ENCODE measurements at regions not wholly inside any gene's neighbourhood (a gene's known extent, or its start where the extent isn't known, plus 50 kb on each side); places are given as distances from the start of the nearest gene placed in this dataset.
A peak's percentile ranks its signal among the peaks of the same experiment; 100 is the strongest.

GRCh38 chr13:33676045-33676989, 141.6 kb upstream of the RFC3 start:
- Histone ChIP-seq H3K27ac (replicated peaks) (peak overlapping the region; percentile 79), H3K9me3 (replicated peaks) (peaks cover 5% of the 10 kb centered on the region), H3K4me3 (peak overlapping the region; percentile 73), H3K27me3 (ENCODE audit: low read depth) (no peaks in the 10 kb centered on the region), H3K36me3 (no peaks in the 10 kb centered on the region), H3K4me1 (peaks cover 47% of the 10 kb centered on the region)
- DNase-seq, result peak; percentile 31
- intact Hi-C loops (cut with micrococcal nuclease), result no loop called here
- TF ChIP-seq, protein P1, sequence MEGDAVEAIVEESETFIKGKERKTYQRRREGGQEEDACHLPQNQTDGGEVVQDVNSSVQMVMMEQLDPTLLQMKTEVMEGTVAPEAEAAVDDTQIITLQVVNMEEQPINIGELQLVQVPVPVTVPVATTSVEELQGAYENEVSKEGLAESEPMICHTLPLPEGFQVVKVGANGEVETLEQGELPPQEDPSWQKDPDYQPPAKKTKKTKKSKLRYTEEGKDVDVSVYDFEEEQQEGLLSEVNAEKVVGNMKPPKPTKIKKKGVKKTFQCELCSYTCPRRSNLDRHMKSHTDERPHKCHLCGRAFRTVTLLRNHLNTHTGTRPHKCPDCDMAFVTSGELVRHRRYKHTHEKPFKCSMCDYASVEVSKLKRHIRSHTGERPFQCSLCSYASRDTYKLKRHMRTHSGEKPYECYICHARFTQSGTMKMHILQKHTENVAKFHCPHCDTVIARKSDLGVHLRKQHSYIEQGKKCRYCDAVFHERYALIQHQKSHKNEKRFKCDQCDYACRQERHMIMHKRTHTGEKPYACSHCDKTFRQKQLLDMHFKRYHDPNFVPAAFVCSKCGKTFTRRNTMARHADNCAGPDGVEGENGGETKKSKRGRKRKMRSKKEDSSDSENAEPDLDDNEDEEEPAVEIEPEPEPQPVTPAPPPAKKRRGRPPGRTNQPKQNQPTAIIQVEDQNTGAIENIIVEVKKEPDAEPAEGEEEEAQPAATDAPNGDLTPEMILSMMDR (IDR thresholded peaks at IDR 0.05; ENCODE audit: borderline replicate concordance), result no peak

DNA sequence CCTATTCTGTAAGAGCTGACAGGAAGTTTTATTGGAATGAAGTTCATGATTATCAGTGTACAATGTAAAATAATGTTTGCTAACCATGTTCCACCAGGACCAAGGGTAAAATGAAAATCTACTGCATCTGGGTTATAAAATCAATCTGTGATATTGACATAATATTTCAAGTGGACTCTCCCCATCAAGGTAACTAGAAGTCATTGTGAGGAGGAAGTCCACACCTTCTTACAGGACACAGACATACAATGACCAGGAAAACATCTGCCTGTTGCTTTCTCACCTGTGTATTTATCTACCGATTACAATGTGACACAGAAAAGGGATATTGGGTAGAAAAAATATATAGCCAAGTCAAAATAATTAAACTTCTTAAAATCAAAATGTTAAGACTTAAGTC, 140.7 kb upstream of the RFC3 start:
- Histone ChIP-seq H3K4me1 (peaks cover 47% of the 10 kb centered on the region), H3K27me3 (ENCODE audit: low read depth) (no peaks in the 10 kb centered on the region), H3K4me3 (peak overlapping the region; percentile 73), H3K27ac (replicated peaks) (peak overlapping the region; percentile 79), H3K9me3 (replicated peaks) (peaks cover under 1% of the 10 kb centered on the region), H3K36me3 (no peaks in the 10 kb centered on the region)
- intact Hi-C loops (cut with micrococcal nuclease), result no loop called here
- DNase-seq, result no peak
- TF ChIP-seq, protein P1 (IDR thresholded peaks at IDR 0.05; ENCODE audit: borderline replicate concordance), result no peak

DNA sequence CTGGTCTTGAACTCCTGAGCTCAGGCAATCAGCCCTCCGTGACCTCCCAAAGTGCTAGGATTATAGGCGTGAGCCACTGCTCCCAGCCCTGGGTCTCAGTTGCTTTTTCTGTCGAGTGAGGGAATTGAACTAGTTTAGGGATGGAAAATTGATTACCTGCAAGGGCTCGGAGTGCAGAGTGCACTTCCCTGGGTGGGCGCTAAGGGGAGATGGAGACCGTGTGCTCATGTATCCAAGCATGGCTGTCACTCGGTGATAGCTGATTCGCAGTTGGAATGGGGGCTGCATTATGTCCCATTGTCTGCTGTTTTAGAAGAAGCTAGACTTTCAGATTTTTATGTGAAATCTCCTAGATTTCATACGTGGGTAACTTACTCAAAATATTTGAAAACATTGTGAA, 139.9 kb upstream of the RFC3 start:
- no peaks in the 10 kb centered on the region for H3K9me3 ChIP-seq (replicated peaks)
- no peaks in the 10 kb centered on the region for H3K27me3 ChIP-seq (ENCODE audit: low read depth)
- intact Hi-C loops (cut with micrococcal nuclease), result no loop called here
- H3K27ac ChIP-seq (replicated peaks), result no peak overlapping the region
- no peak for DNase-seq
- no peak overlapping the region for H3K4me3 ChIP-seq
- TF ChIP-seq, protein P1 (IDR thresholded peaks at IDR 0.05; ENCODE audit: borderline replicate concordance), result no peak
- H3K36me3 ChIP-seq, result no peaks in the 10 kb centered on the region
- peaks cover 45% of the 10 kb centered on the region for H3K4me1 ChIP-seq

DNA sequence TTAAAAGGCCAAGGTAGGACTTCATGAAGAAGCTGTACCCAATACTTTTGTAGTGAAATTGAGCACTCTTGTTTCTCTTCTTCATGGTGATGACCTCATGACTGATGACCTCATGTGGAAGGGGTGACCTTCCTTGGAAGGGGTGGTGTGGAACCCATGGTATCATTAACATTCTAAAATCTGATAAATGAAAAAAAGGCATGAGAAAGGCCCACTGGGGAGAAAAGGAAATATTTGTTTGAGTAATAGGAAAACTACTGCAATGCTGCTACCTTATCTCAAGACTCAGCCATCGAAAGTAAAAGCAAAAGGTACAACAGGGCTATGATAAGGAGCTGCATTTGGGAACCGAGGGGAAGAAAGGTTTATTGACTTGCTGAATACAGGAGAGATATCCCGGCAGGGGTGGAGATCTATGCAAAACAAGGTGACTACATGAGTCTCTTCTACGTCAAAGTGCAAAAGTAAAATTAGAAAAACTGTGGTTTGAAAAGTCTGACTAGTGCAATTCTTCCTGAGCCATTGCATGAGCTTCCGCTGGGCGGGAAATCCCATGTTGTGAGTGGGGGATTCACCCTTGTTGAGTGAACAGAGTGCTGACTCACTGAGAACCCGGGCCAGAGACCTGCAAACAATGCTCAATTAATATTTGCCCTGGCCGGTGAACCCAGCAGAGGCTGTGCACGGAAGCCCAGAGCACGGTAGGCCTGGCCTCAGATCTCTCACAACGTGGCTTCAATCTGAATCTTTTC, 138.9 kb upstream of the RFC3 start:
- peak overlapping the region; percentile 15 for H3K4me3 ChIP-seq
- H3K27ac ChIP-seq (replicated peaks), result peak overlapping the region; percentile 58
- intact Hi-C loops (cut with micrococcal nuclease), result no loop called here
- no peaks in the 10 kb centered on the region for H3K9me3 ChIP-seq (replicated peaks)
- no peaks in the 10 kb centered on the region for H3K27me3 ChIP-seq (ENCODE audit: low read depth)
- H3K4me1 ChIP-seq, result peaks cover 44% of the 10 kb centered on the region
- TF ChIP-seq, protein P1 (IDR thresholded peaks at IDR 0.05; ENCODE audit: borderline replicate concordance), result no peak
- no peaks in the 10 kb centered on the region for H3K36me3 ChIP-seq
- DNase-seq, result peak; percentile 29

DNA sequence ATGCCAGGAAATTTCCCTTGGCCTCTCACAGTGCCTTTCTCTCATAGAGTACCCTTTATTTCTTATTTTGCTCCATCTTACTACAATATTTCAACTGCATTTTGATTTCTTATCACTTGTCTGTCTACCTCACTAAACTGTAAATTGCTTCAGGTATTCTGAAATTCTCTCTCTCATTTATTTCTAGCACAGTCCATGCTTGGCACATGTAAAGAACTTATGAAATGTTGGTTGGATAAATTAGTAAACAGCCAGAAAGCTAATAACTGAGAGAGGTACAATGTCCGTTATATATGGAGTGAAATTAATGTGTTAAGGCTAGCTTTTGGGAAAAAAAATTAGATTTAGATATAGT, 138.3 kb upstream of the RFC3 start:
- H3K4me1 ChIP-seq, result peaks cover 40% of the 10 kb centered on the region
- intact Hi-C loops (cut with micrococcal nuclease), result no loop called here
- no peak for DNase-seq
- no peaks in the 10 kb centered on the region for H3K36me3 ChIP-seq
- H3K4me3 ChIP-seq, result peak overlapping the region; percentile 15
- no peaks in the 10 kb centered on the region for H3K9me3 ChIP-seq (replicated peaks)
- H3K27me3 ChIP-seq (ENCODE audit: low read depth), result no peaks in the 10 kb centered on the region
- peak overlapping the region; percentile 58 for H3K27ac ChIP-seq (replicated peaks)
- TF ChIP-seq, protein P1 (IDR thresholded peaks at IDR 0.05; ENCODE audit: borderline replicate concordance), result no peak
